HepG2 (cell line): ENCODE measurements at regions not wholly inside any gene's neighbourhood (a gene's known extent, or its start where the extent isn't known, plus 50 kb on each side); places are given as distances from the start of the nearest gene placed in this dataset.

Experiments
- ATAC-seq: fragments of 200-7000 bp; cut with Tn5 transposase; 3 replicates; pipeline ENCODE4 v1.9.1; 2020; ENCODE audit warnings: mild to moderate bottlenecking, moderate library complexity
- BruUV-seq: library from RNA; stranded (reverse); fragments of 400-500 nt; replicated peaks from 2 replicates; lab custom pipeline; 2021; lab: Mats Ljungman, UMichigan
- CTCF ChIA-PET: fragments of 300-600 bp; formaldehyde crosslinking; extraction: SDS; loops from one replicate; lab custom pipeline; 2021; ENCODE audit warnings: low total read pairs, inconsistent platforms, low intra/inter-chr PET ratio; lab: Yijun Ruan, JAX
- POLR2A ChIA-PET: fragments of 350-600 bp; sonication (Branson Sonifier 250); formaldehyde crosslinking; loops from one replicate; lab custom pipeline; 2020; ENCODE audit warnings: antibody characterized with exemption, inconsistent platforms; lab: Yijun Ruan, JAX
- DNase-seq: peaks from one replicate; pipeline ENCODE4 v3.0.0-alpha.2; 2015; ENCODE audit warnings: low spot score
- FAIRE-seq: peaks from 3 replicates; lab custom pipeline; 2011; peaks lifted over from hg19 to GRCh38; lab: Jason Lieb, UNC
- H2AFZ ChIP-seq: one replicate; pipeline ENCODE4 v1.6.1; 2011; ENCODE audit warnings: low read length, inconsistent platforms
- H3K27ac ChIP-seq: fragments of 300-600 bp; 3 replicates; pipeline ENCODE4 v1.8.0; 2011; ENCODE audit warnings: mixed run types, mild to moderate bottlenecking, mixed read lengths, low read length, inconsistent platforms; ENCODE audit not compliant: insufficient read depth; ENCODE audit errors: extremely low read length
- H3K27me3 ChIP-seq, 2 experiments: fragments of 200-600 bp in 1 of 2; 2 replicates in 1 of 2; 3 replicates in 1 of 2; pipeline versions ENCODE4 v1.6.0 to v1.8.0; 2011; ENCODE audit warnings: low read length in 2 of 2, mild to moderate bottlenecking in 2 of 2, moderate library complexity in 2 of 2, inconsistent platforms in 1 of 2; ENCODE audit not compliant: insufficient read depth in 2 of 2, control insufficient read depth in 1 of 2
- H3K36me3 ChIP-seq, 2 experiments: fragments of 200-600 bp in 1 of 2; replicated peaks in 1 of 2; 2 replicates in 1 of 2; 3 replicates in 1 of 2; pipeline versions ENCODE4 v1.5.1 to v1.8.0; 2011; ENCODE audit warnings: low read length in 2 of 2, inconsistent platforms in 1 of 2; ENCODE audit not compliant: insufficient read depth in 2 of 2, control insufficient read depth in 1 of 2
- H3K4me1 ChIP-seq: 2 replicates; pipeline ENCODE4 v1.5.1; 2012; ENCODE audit warnings: low read length, inconsistent platforms; ENCODE audit not compliant: insufficient read depth
- H3K4me2 ChIP-seq: 2 replicates; pipeline ENCODE4 v1.6.0; 2011; ENCODE audit warnings: low read depth, low read length, inconsistent platforms
- H3K4me3 ChIP-seq, 3 experiments: fragments of 200-600 bp in 1 of 3; sonication (generic), shearing (Covaris generic) in 1 of 3; replicated peaks in 1 of 3; 2 replicates each; pipeline ENCODE4 v1.5.1; 2011 to 2016; ENCODE audit warnings: low read length in 3 of 3, inconsistent platforms in 2 of 3, low read depth in 2 of 3, mild to moderate bottlenecking in 2 of 3, control low read depth in 1 of 3, mixed read lengths in 1 of 3; ENCODE audit not compliant: insufficient read depth in 1 of 3
- H3K79me2 ChIP-seq: one replicate; pipeline ENCODE4 v1.6.1; 2011; ENCODE audit warnings: low read length, inconsistent platforms; ENCODE audit not compliant: insufficient read depth
- H3K9ac ChIP-seq: 2 replicates; pipeline ENCODE4 v1.6.0; 2011; ENCODE audit warnings: mild to moderate bottlenecking, low read depth, low read length, inconsistent platforms; ENCODE audit not compliant: insufficient read depth
- H3K9me3 ChIP-seq: 2 replicates; pipeline ENCODE4 v1.5.1; 2012; ENCODE audit warnings: mild to moderate bottlenecking, low read length
- H4K20me1 ChIP-seq: 2 replicates; pipeline ENCODE4 v1.6.0; 2011; ENCODE audit warnings: inconsistent platforms, mild to moderate bottlenecking, low read length, moderate library complexity; ENCODE audit not compliant: insufficient read depth
- ELF4 ChIP-seq: sonication (generic); formaldehyde crosslinking; IDR thresholded peaks from 2 replicates; pipeline ENCODE4 v1.5.0; 2020; ENCODE audit warnings: missing genetic modification reagents, mild to moderate bottlenecking, moderate library complexity, borderline replicate concordance
- HNRNPH1 ChIP-seq: fragments of 200-400 bp; formaldehyde crosslinking; optimal IDR thresholded peaks from 2 replicates; pipeline ENCODE3; 2017; ENCODE audit warnings: mild to moderate bottlenecking, low read depth, low read length
- NR0B2 ChIP-seq: sonication (generic); formaldehyde crosslinking; IDR thresholded peaks from 2 replicates; pipeline ENCODE4 v1.4.0; 2020; ENCODE audit warnings: mild to moderate bottlenecking, missing genetic modification reagents
- PHF5A ChIP-seq: IDR thresholded peaks from one replicate; pipeline ENCODE4 v1.6.1; 2018; ENCODE audit warnings: low read depth, missing genetic modification reagents; ENCODE audit not compliant: unreplicated experiment
- SRSF4 ChIP-seq: fragments of 200-400 bp; formaldehyde crosslinking; IDR thresholded peaks from one replicate; pipeline ENCODE4 v1.6.1; 2018; ENCODE audit warnings: mild to moderate bottlenecking, low read depth, low read length, moderate library complexity; ENCODE audit not compliant: poor library complexity, severe bottlenecking
- ZNF260 ChIP-seq: sonication (generic); formaldehyde crosslinking; IDR thresholded peaks from 2 replicates; pipeline ENCODE4 v1.4.0; 2020; ENCODE audit warnings: missing genetic modification reagents, low read depth, mild to moderate bottlenecking, borderline replicate concordance
- ZSCAN9 ChIP-seq: IDR thresholded peaks from 2 replicates; pipeline ENCODE4 v1.6.1; 2016; ENCODE audit warnings: borderline replicate concordance
- WGBS: methylation state at CpG from one replicate; pipeline ENCODE4 v1.1.6; 2017; ENCODE audit warnings: low lambda C conversion rate; 5-methylcytosine and 5-hydroxymethylcytosine counted together
- in situ Hi-C: cut with HindIII; loops from 2 replicates; pipeline ENCODE4 v1.10.0; 2017; ENCODE audit warnings: low pct_unique_long_range_greater_than_20kb; ENCODE audit not compliant: extremely low pct_ligation_motif_present
- intact Hi-C: fragments of 100-400 bp; cut with micrococcal nuclease; formaldehyde crosslinking; loops from one replicate; pipeline ENCODE4 v1.10.0; 2022; ENCODE audit not compliant: unreplicated experiment
- TF ChIP-seq, protein P1 (sequence below), 2 experiments: sonication (generic) in 1 of 2; formaldehyde crosslinking in 1 of 2; IDR thresholded peaks; 2 replicates each; pipeline versions ENCODE4 v1.6.1 to v1.9.0; 2014 to 2022; ENCODE audit warnings: antibody characterized with exemption in 1 of 2, borderline replicate concordance in 1 of 2, inconsistent platforms in 1 of 2, low read depth in 1 of 2, missing genetic modification reagents in 1 of 2
- TF ChIP-seq, protein P2 (sequence below): sonication (generic); formaldehyde crosslinking; IDR thresholded peaks from 2 replicates; pipeline ENCODE4 v1.4.0; 2020; ENCODE audit warnings: missing genetic modification reagents; ENCODE audit errors: not compliant biosample characterization

DNA sequence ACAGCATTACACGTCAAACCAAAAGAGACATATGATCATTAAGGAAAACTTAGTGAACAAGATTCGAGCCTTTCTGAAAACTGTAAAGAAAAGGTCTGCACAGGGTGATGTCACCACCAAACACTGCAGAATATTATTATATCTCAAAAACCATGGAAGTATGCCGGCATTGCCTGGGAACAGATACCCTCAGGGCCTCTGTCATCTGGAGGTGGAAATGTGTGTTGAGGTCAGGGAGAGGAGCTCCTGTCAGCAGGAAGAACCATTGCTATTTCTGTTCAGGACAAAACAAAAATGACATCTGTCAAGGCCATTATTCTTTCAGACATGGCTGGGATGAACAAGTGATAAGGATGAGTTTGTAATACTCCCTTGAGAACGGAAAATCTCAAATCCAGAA, 365.9 kb upstream of the TRIB2 start:
- no TSS peak for BruUV-seq
- no peak for FAIRE-seq
- intact Hi-C loops: no loop called here

More for the DNA sequence above, 365.9 kb upstream of the TRIB2 start:
- TF ChIP-seq, protein P1, sequence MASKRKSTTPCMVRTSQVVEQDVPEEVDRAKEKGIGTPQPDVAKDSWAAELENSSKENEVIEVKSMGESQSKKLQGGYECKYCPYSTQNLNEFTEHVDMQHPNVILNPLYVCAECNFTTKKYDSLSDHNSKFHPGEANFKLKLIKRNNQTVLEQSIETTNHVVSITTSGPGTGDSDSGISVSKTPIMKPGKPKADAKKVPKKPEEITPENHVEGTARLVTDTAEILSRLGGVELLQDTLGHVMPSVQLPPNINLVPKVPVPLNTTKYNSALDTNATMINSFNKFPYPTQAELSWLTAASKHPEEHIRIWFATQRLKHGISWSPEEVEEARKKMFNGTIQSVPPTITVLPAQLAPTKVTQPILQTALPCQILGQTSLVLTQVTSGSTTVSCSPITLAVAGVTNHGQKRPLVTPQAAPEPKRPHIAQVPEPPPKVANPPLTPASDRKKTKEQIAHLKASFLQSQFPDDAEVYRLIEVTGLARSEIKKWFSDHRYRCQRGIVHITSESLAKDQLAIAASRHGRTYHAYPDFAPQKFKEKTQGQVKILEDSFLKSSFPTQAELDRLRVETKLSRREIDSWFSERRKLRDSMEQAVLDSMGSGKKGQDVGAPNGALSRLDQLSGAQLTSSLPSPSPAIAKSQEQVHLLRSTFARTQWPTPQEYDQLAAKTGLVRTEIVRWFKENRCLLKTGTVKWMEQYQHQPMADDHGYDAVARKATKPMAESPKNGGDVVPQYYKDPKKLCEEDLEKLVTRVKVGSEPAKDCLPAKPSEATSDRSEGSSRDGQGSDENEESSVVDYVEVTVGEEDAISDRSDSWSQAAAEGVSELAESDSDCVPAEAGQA (IDR thresholded peaks at IDR 0.05; ENCODE audit: low read depth): no peak
- TF ChIP-seq, protein P1 (CRISPR knock-in tag; IDR thresholded peaks at IDR 0.05; ENCODE audit: borderline replicate concordance): no peak
- TF ChIP-seq HNRNPH1 (no peak), ZSCAN9 (no peak), PHF5A (CRISPR knock-in tag) (no peak), NR0B2 (CRISPR knock-in tag) (no peak), ZNF260 (CRISPR knock-in tag) (no peak), SRSF4 (no peak), ELF4 (no peak)
- TF ChIP-seq, protein P2, sequence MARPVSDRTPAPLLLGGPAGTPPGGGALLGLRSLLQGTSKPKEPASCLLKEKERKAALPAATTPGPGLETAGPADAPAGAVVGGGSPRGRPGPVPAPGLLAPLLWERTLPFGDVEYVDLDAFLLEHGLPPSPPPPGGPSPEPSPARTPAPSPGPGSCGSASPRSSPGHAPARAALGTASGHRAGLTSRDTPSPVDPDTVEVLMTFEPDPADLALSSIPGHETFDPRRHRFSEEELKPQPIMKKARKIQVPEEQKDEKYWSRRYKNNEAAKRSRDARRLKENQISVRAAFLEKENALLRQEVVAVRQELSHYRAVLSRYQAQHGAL (CRISPR knock-in tag): no peak
- Histone ChIP-seq H3K27me3 (no peaks in the 10 kb centered on the region), H3K36me3 (no peaks in the 10 kb centered on the region), H2AFZ (no peak overlapping the region), H3K27ac (no peak overlapping the region), H3K9me3 (no peaks in the 10 kb centered on the region), H3K79me2 (no peaks in the 10 kb centered on the region), H3K4me3 (no peak overlapping the region), H4K20me1 (no peaks in the 10 kb centered on the region), H3K9ac (no peak overlapping the region), H3K4me1 (no peaks in the 10 kb centered on the region), H3K4me2 (no peak overlapping the region)
- POLR2A ChIA-PET: no interaction called here
- CTCF ChIA-PET: no interaction called here
- ATAC-seq: no peak
- in situ Hi-C loops: no loop called here
- DNase-seq: no peak
- 21% methylated on average over 4 of the region's 4 CpGs for WGBS
